Caco-2 (cell line): ENCODE measurements at regions not wholly inside any gene's neighbourhood (a gene's known extent, or its start where the extent isn't known, plus 50 kb on each side); places are given as distances from the start of the nearest gene placed in this dataset.

Source experiments
- BruUV-seq: library from RNA; stranded (reverse); fragments of 400-500 nt; replicated peaks from 2 replicates; lab custom pipeline; 2021; lab: Mats Ljungman, UMichigan
- CTCF ChIA-PET: fragments of 300-600 bp; sonication (Branson Sonifier 250); formaldehyde crosslinking; loops from one replicate; lab custom pipeline; 2022; ENCODE audit warnings: antibody characterized with exemption; lab: Charles Lee
- POLR2A ChIA-PET: fragments of 300-600 bp; sonication (Branson Sonifier 250); formaldehyde crosslinking; loops from one replicate; lab custom pipeline; 2022; ENCODE audit warnings: antibody characterized with exemption; lab: Charles Lee
- DNase-seq, 2 experiments: peaks; one replicate each; pipeline versions ENCODE4 v3.0.0 to v3.0.0-alpha.2; 2020 to 2022
- H3K27me3 ChIP-seq: replicated peaks from 2 replicates; pipeline ENCODE4 v1.6.0; 2011; ENCODE audit warnings: low read length; ENCODE audit not compliant: control insufficient read depth, insufficient read depth
- H3K36me3 ChIP-seq: 2 replicates; pipeline ENCODE4 v1.5.1; 2011; ENCODE audit warnings: low read length; ENCODE audit not compliant: control insufficient read depth, insufficient read depth
- H3K4me1 ChIP-seq: fragments of 250-450 bp; sonication (Bioruptor Pico); 2 replicates; pipeline ENCODE4 v1.5.1; 2020; ENCODE audit warnings: mild to moderate bottlenecking
- H3K4me3 ChIP-seq: 2 replicates; pipeline ENCODE4 v1.5.1; 2011; ENCODE audit warnings: low read depth, mild to moderate bottlenecking, control low read depth, low read length
- H3K9me3 ChIP-seq: fragments of 250-450 bp; sonication (Bioruptor Pico); 2 replicates; pipeline ENCODE4 v1.5.1; 2020; ENCODE audit warnings: mild to moderate bottlenecking, moderate library complexity
- H3K27ac Mint-ChIP-seq: one replicate; pipeline ENCODE4 v1.8.0; 2022; ENCODE audit warnings: mixed read lengths; ENCODE audit not compliant: unreplicated experiment
- H3K27me3 Mint-ChIP-seq: one replicate; pipeline ENCODE4 v1.8.0; 2022; ENCODE audit warnings: mixed read lengths; ENCODE audit not compliant: insufficient read depth, unreplicated experiment
- H3K36me3 Mint-ChIP-seq: one replicate; pipeline ENCODE4 v1.8.0; 2022; ENCODE audit warnings: mild to moderate bottlenecking, mixed read lengths; ENCODE audit not compliant: insufficient read depth, unreplicated experiment
- H3K4me1 Mint-ChIP-seq: one replicate; pipeline ENCODE4 v1.8.0; 2022; ENCODE audit warnings: low read depth, mixed read lengths; ENCODE audit not compliant: unreplicated experiment
- H3K4me3 Mint-ChIP-seq: one replicate; pipeline ENCODE4 v1.8.0; 2022; ENCODE audit warnings: mild to moderate bottlenecking, moderate library complexity, mixed read lengths; ENCODE audit not compliant: unreplicated experiment
- H3K9me3 Mint-ChIP-seq: one replicate; pipeline ENCODE4 v1.8.0; 2022; ENCODE audit warnings: mixed read lengths; ENCODE audit not compliant: unreplicated experiment
- intact Hi-C: fragments of 100-400 bp; cut with micrococcal nuclease; formaldehyde crosslinking; loops from one replicate; pipeline ENCODE4 v1.10.0; 2022; ENCODE audit not compliant: unreplicated experiment
- TF ChIP-seq, protein P1 (sequence below), 2 experiments: fragments of 200-600 bp in 1 of 2; IDR thresholded peaks; 1 replicate in 1 of 2; 2 replicates in 1 of 2; pipeline versions ENCODE4 v1.5.1 to v1.8.0; 2011 to 2022; ENCODE audit warnings: antibody characterized with exemption in 1 of 2, control low read depth in 1 of 2, inconsistent platforms in 1 of 2, low read depth in 1 of 2, low read length in 1 of 2, mild to moderate bottlenecking in 1 of 2, moderate library complexity in 1 of 2; ENCODE audit not compliant: insufficient read depth in 1 of 2, severe bottlenecking in 1 of 2, unreplicated experiment in 1 of 2

GRCh38 chr7:13457790-13458189, 531.7 kb downstream of the ETV1 start:
- Histone ChIP-seq H3K36me3 (no peaks in the 10 kb centered on the region; the same call in 1 of the 2 replicates), H3K4me3 (no peak overlapping the region), H3K4me1 (no peaks in the 10 kb centered on the region), H3K9me3 (no peaks in the 10 kb centered on the region), H3K27me3 (no peaks in the 10 kb centered on the region)
- H3K9me3 Mint-ChIP-seq, result no peaks in the 10 kb centered on the region
- no peak overlapping the region for H3K27ac Mint-ChIP-seq
- ChIA-PET POLR2A (no interaction called here), CTCF (no interaction called here)
- TF ChIP-seq, protein P1, sequence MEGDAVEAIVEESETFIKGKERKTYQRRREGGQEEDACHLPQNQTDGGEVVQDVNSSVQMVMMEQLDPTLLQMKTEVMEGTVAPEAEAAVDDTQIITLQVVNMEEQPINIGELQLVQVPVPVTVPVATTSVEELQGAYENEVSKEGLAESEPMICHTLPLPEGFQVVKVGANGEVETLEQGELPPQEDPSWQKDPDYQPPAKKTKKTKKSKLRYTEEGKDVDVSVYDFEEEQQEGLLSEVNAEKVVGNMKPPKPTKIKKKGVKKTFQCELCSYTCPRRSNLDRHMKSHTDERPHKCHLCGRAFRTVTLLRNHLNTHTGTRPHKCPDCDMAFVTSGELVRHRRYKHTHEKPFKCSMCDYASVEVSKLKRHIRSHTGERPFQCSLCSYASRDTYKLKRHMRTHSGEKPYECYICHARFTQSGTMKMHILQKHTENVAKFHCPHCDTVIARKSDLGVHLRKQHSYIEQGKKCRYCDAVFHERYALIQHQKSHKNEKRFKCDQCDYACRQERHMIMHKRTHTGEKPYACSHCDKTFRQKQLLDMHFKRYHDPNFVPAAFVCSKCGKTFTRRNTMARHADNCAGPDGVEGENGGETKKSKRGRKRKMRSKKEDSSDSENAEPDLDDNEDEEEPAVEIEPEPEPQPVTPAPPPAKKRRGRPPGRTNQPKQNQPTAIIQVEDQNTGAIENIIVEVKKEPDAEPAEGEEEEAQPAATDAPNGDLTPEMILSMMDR (IDR thresholded peaks at IDR 0.05; ENCODE audit: insufficient read depth in 1 of 2, low read depth in 1 of 2, low read length in 1 of 2, severe bottlenecking in 1 of 2, unreplicated experiment in 1 of 2), result no peak
- no TSS peak for BruUV-seq
- H3K27me3 Mint-ChIP-seq, result no peaks in the 10 kb centered on the region
- H3K4me3 Mint-ChIP-seq, result no peak overlapping the region
- H3K4me1 Mint-ChIP-seq, result no peaks in the 10 kb centered on the region
- peaks cover 5% of the 10 kb centered on the region for H3K36me3 Mint-ChIP-seq
- no peak for DNase-seq
- intact Hi-C loops, result no loop called here

GRCh38 chr7:13466874-13467547, 522.5 kb downstream of the ETV1 start:
- Histone ChIP-seq H3K4me1 (no peaks in the 10 kb centered on the region), H3K36me3 (no peaks in the 10 kb centered on the region), H3K4me3 (no peak overlapping the region), H3K9me3 (no peaks in the 10 kb centered on the region), H3K27me3 (no peaks in the 10 kb centered on the region)
- POLR2A ChIA-PET, result no interaction called here
- DNase-seq, result no peak
- H3K27ac Mint-ChIP-seq, result no peak overlapping the region
- CTCF ChIA-PET, result no interaction called here
- TF ChIP-seq, protein P1 (IDR thresholded peaks at IDR 0.05; ENCODE audit: insufficient read depth in 1 of 2, low read depth in 1 of 2, low read length in 1 of 2, severe bottlenecking in 1 of 2, unreplicated experiment in 1 of 2), result no peak
- intact Hi-C loops, result no loop called here
- no TSS peak for BruUV-seq
- H3K36me3 Mint-ChIP-seq, result peaks cover 1% of the 10 kb centered on the region
- H3K9me3 Mint-ChIP-seq, result no peaks in the 10 kb centered on the region
- H3K27me3 Mint-ChIP-seq, result no peaks in the 10 kb centered on the region
- H3K4me1 Mint-ChIP-seq, result no peaks in the 10 kb centered on the region
- no peak overlapping the region for H3K4me3 Mint-ChIP-seq

GRCh38 chr7:13476881-13477444, 512.5 kb downstream of the ETV1 start:
- Histone ChIP-seq H3K9me3 (no peaks in the 10 kb centered on the region), H3K4me1 (no peaks in the 10 kb centered on the region), H3K27me3 (no peaks in the 10 kb centered on the region), H3K36me3 (no peaks in the 10 kb centered on the region), H3K4me3 (no peak overlapping the region)
- CTCF ChIA-PET, result interaction anchor here (0.9 kb wide), 1 partner anchor 266 kb away, joined by 5 read pairs; no protein-coding TSS in a partner anchor
- Mint-ChIP-seq H3K4me3 (no peak overlapping the region), H3K27ac (no peak overlapping the region), H3K27me3 (no peaks in the 10 kb centered on the region), H3K4me1 (no peaks in the 10 kb centered on the region), H3K9me3 (no peaks in the 10 kb centered on the region), H3K36me3 (no peaks in the 10 kb centered on the region)
- TF ChIP-seq, protein P1 (IDR thresholded peaks at IDR 0.05; ENCODE audit: insufficient read depth in 1 of 2, low read depth in 1 of 2, low read length in 1 of 2, severe bottlenecking in 1 of 2, unreplicated experiment in 1 of 2), result no peak
- no TSS peak for BruUV-seq
- no peak for DNase-seq
- intact Hi-C loops, result no loop called here
- POLR2A ChIA-PET, result no interaction called here
